ENCODE measurements at regions not wholly inside any gene's neighbourhood (a gene's known extent, or its start where the extent isn't known, plus 50 kb on each side); places are given as distances from the start of the nearest gene placed in this dataset.

DNA sequence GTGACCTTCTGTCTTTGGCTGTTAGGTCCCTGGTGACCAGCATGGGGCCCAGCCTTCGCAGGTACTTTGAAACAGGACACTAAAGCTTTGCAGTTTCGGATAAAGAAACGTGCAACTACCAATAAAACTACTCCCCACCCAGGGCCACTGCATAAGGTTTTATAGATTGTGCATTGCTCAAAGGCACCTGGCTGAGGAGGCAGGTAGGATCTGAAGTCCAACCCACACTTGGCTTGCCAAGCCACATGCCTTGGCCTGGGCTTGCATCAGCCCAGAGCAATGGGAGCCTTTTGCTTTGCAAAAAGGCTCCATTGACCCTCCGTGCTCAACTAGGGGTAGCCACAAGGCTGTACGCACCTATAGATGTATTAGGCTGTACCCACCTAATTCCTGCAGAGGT is 84.4 kb upstream of the SYT6 start:
- TF ChIP-seq, protein P1, sequence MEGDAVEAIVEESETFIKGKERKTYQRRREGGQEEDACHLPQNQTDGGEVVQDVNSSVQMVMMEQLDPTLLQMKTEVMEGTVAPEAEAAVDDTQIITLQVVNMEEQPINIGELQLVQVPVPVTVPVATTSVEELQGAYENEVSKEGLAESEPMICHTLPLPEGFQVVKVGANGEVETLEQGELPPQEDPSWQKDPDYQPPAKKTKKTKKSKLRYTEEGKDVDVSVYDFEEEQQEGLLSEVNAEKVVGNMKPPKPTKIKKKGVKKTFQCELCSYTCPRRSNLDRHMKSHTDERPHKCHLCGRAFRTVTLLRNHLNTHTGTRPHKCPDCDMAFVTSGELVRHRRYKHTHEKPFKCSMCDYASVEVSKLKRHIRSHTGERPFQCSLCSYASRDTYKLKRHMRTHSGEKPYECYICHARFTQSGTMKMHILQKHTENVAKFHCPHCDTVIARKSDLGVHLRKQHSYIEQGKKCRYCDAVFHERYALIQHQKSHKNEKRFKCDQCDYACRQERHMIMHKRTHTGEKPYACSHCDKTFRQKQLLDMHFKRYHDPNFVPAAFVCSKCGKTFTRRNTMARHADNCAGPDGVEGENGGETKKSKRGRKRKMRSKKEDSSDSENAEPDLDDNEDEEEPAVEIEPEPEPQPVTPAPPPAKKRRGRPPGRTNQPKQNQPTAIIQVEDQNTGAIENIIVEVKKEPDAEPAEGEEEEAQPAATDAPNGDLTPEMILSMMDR (IDR thresholded peaks at IDR 0.05), result no peak
- TF ChIP-seq POLR2A (IDR thresholded peaks at IDR 0.05), result no peak

Data from testis (tissue), 2 donors.